Suprapubic skin (tissue), 3 donors: ENCODE measurements at regions not wholly inside any gene's neighbourhood (a gene's known extent, or its start where the extent isn't known, plus 50 kb on each side); places are given as distances from the start of the nearest gene placed in this dataset.

Source experiments
- EP300 ChIP-seq: sonication (generic); formaldehyde crosslinking; IDR thresholded peaks from one replicate; pipeline ENCODE4 v1.6.1; 2017; ENCODE audit warnings: antibody characterized with exemption
- TF ChIP-seq, protein P1 (sequence below), 2 donors: fragments of 200-600 bp in 1 of 2; fragments of 450-650 bp in 1 of 2; sonication (generic) in 1 of 2; IDR thresholded peaks; one replicate each; pipeline ENCODE4 v1.5.1; 2016 to 2019; ENCODE audit warnings: antibody characterized with exemption in 2 of 2, mild to moderate bottlenecking in 1 of 2, moderate library complexity in 1 of 2

DNA sequence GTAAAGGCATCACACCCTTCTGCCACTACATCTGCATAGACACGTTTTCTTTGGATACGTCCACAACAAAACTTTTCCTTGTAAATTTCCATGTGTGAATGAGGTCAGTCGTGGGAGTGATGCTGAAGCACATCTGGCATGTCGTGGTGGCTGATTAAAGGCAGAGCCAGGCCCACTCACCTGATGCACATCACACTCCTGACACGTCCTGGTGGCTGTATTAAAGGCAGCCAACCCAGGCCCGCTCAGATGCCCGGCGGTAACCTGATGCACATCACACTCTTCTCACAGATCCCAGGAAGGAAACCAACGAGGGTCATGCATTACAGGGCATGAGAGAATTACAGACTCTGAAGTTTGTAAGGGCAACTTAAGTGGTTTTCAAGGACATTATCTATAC is 321.6 kb upstream of the B3GAT1 start:
- TF ChIP-seq EP300 = no peak
- TF ChIP-seq, protein P1, sequence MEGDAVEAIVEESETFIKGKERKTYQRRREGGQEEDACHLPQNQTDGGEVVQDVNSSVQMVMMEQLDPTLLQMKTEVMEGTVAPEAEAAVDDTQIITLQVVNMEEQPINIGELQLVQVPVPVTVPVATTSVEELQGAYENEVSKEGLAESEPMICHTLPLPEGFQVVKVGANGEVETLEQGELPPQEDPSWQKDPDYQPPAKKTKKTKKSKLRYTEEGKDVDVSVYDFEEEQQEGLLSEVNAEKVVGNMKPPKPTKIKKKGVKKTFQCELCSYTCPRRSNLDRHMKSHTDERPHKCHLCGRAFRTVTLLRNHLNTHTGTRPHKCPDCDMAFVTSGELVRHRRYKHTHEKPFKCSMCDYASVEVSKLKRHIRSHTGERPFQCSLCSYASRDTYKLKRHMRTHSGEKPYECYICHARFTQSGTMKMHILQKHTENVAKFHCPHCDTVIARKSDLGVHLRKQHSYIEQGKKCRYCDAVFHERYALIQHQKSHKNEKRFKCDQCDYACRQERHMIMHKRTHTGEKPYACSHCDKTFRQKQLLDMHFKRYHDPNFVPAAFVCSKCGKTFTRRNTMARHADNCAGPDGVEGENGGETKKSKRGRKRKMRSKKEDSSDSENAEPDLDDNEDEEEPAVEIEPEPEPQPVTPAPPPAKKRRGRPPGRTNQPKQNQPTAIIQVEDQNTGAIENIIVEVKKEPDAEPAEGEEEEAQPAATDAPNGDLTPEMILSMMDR (IDR thresholded peaks at IDR 0.05) = no peak
